Liver (tissue), 8 donors: ENCODE measurements at regions not wholly inside any gene's neighbourhood (a gene's known extent, or its start where the extent isn't known, plus 50 kb on each side); places are given as distances from the start of the nearest gene placed in this dataset.

Experiments
- DNase-seq: peaks from one replicate; pipeline ENCODE4 v3.0.0-alpha.2; 2017; ENCODE audit warnings: low spot score
- H3K27ac ChIP-seq, 2 donors: one replicate each; pipeline ENCODE4 v1.7.0; 2013; ENCODE audit warnings: inconsistent platforms in 2 of 2, low read length in 2 of 2, control low read depth in 1 of 2, low read depth in 1 of 2, mild to moderate bottlenecking in 1 of 2
- H3K27me3 ChIP-seq, 4 donors: one replicate each; pipeline versions ENCODE4 v1.6.1 to v1.7.0; 2013; ENCODE audit warnings: low read length in 3 of 4, inconsistent platforms in 1 of 4, mild to moderate bottlenecking in 1 of 4, moderate library complexity in 1 of 4; ENCODE audit not compliant: control insufficient read depth in 4 of 4, insufficient read depth in 4 of 4
- H3K36me3 ChIP-seq, 4 donors: one replicate each; pipeline versions ENCODE4 v1.6.1 to v1.7.0; 2013; ENCODE audit warnings: low read length in 3 of 4, mild to moderate bottlenecking in 3 of 4, low read depth in 1 of 4, moderate library complexity in 1 of 4; ENCODE audit not compliant: control insufficient read depth in 4 of 4, insufficient read depth in 3 of 4
- H3K4me1 ChIP-seq, 4 donors: one replicate each; pipeline versions ENCODE4 v1.6.1 to v1.7.0; 2013; ENCODE audit warnings: low read length in 3 of 4, mild to moderate bottlenecking in 3 of 4, moderate library complexity in 1 of 4; ENCODE audit not compliant: control insufficient read depth in 4 of 4, insufficient read depth in 4 of 4
- H3K4me3 ChIP-seq, 3 donors: one replicate each; pipeline versions ENCODE4 v1.6.1 to v1.7.0; 2013; ENCODE audit warnings: low read length in 3 of 3, control low read depth in 1 of 3, low read depth in 1 of 3, mild to moderate bottlenecking in 1 of 3
- H3K9ac ChIP-seq, 2 donors: one replicate each; pipeline ENCODE4 v1.7.0; 2013; ENCODE audit warnings: low read length in 2 of 2, mild to moderate bottlenecking in 2 of 2, moderate library complexity in 2 of 2, control low read depth in 1 of 2, low read depth in 1 of 2
- H3K9me3 ChIP-seq, 4 donors: one replicate each; pipeline versions ENCODE4 v1.6.1 to v1.7.0; 2013; ENCODE audit warnings: low read length in 3 of 4; ENCODE audit not compliant: control insufficient read depth in 4 of 4
- EGR1 ChIP-seq, 2 donors: IDR thresholded peaks; 2 replicates each; pipeline ENCODE4 v1.6.1; 2016 to 2018; ENCODE audit warnings: antibody characterized with exemption in 2 of 2, low read depth in 2 of 2
- FOXA1 ChIP-seq: IDR thresholded peaks from 2 replicates; pipeline ENCODE4 v1.6.1; 2016; ENCODE audit warnings: antibody characterized with exemption
- FOXA2 ChIP-seq: IDR thresholded peaks from 2 replicates; pipeline ENCODE4 v1.6.1; 2016; ENCODE audit warnings: antibody characterized with exemption
- GABPA ChIP-seq, 2 donors: IDR thresholded peaks in 1 of 2; conservative IDR thresholded peaks in 1 of 2; 2 replicates each; pipeline ENCODE4 v1.6.1; 2016; ENCODE audit warnings: antibody characterized with exemption in 2 of 2, mild to moderate bottlenecking in 1 of 2, moderate library complexity in 1 of 2
- HNF4A ChIP-seq, 2 donors: conservative IDR thresholded peaks; 2 replicates each; pipeline ENCODE4 v1.6.1; 2016; ENCODE audit warnings: antibody characterized with exemption in 2 of 2, mild to moderate bottlenecking in 2 of 2
- HNF4G ChIP-seq: IDR thresholded peaks from 2 replicates; pipeline ENCODE4 v1.6.1; 2016; ENCODE audit warnings: antibody characterized with exemption
- JUND ChIP-seq, 2 donors: IDR thresholded peaks; 2 replicates each; pipeline ENCODE4 v1.6.1; 2016; ENCODE audit warnings: antibody characterized with exemption in 2 of 2
- NR2F2 ChIP-seq: IDR thresholded peaks from 2 replicates; pipeline ENCODE4 v1.6.1; 2016; ENCODE audit warnings: antibody characterized with exemption
- RAD21 ChIP-seq, 2 donors: IDR thresholded peaks; 2 replicates each; pipeline ENCODE4 v1.6.1; 2016; ENCODE audit warnings: antibody characterized with exemption in 2 of 2, mild to moderate bottlenecking in 2 of 2
- RXRA ChIP-seq, 2 donors: IDR thresholded peaks; 2 replicates each; pipeline ENCODE4 v1.6.1; 2017 to 2018; ENCODE audit warnings: antibody characterized with exemption in 2 of 2, mild to moderate bottlenecking in 1 of 2
- SP1 ChIP-seq: IDR thresholded peaks from 2 replicates; pipeline ENCODE4 v1.6.1; 2018; ENCODE audit warnings: antibody characterized with exemption, mild to moderate bottlenecking
- TAF1 ChIP-seq: conservative IDR thresholded peaks from 2 replicates; pipeline ENCODE4 v1.6.1; 2016; ENCODE audit warnings: antibody characterized with exemption, mild to moderate bottlenecking
- YY1 ChIP-seq: IDR thresholded peaks from 2 replicates; pipeline ENCODE4 v1.6.1; 2016; ENCODE audit warnings: antibody characterized with exemption, mild to moderate bottlenecking
- WGBS: extraction: QIAGEN DNeasy Blood & Tissue Kit; methylation state at CpG from one replicate; pipeline ENCODE4 v1.1.7; 2013; 5-methylcytosine and 5-hydroxymethylcytosine counted together
- TF ChIP-seq, protein P1 (sequence below): fragments of 150-350 bp; IDR thresholded peaks from 2 replicates; pipeline ENCODE4 v1.5.1; 2017; ENCODE audit warnings: improper control_type of control experiment, low read depth, low read length; ENCODE audit not compliant: missing input control
- TF ChIP-seq, protein P2 (sequence below): IDR thresholded peaks from 2 replicates; pipeline ENCODE4 v1.6.1; 2016; ENCODE audit warnings: antibody characterized with exemption
- TF ChIP-seq, protein P3 (sequence below): IDR thresholded peaks from 2 replicates; pipeline ENCODE4 v1.6.1; 2016; ENCODE audit warnings: antibody characterized with exemption
- TF ChIP-seq, protein P4 (sequence below): IDR thresholded peaks from 2 replicates; pipeline ENCODE4 v1.6.1; 2016; ENCODE audit warnings: antibody characterized with exemption
- TF ChIP-seq, protein P5 (sequence below): IDR thresholded peaks from 2 replicates; pipeline ENCODE4 v1.6.1; 2016; ENCODE audit warnings: antibody characterized with exemption, mild to moderate bottlenecking
- donor health status: healthy.
- donor health status: healthy.
- donor health status: healthy.
- donor health status: healthy.
- donor health status: healthy.

DNA sequence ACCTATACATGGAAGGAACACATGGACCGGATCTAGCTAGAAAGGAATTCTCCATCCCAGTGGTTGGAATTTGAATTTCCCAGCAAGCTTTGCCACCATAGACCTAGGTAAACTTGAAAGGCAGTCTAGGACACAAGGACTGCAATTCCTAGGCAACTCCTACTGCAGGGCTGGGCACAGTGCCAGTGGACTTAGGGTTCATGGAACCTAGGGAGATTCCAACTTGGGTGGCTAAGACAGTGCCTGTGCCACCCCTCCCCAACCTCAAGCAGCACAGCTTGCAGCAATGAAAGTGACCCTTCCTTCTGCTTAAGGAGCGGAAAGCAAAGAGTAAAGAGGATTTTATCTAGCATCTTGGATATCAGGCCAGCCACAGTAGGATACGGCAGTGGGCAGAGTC is 663.3 kb downstream of the ELAVL2 start:
- H3K4me3 ChIP-seq: no peak overlapping the region
- no peaks in the 10 kb centered on the region for H3K36me3 ChIP-seq
- H3K27me3 ChIP-seq: no peaks in the 10 kb centered on the region
- peaks cover 0 to 2% (median 0%) of the 10 kb centered on the region in 4 donors for H3K9me3 ChIP-seq
- H3K4me1 ChIP-seq: no peaks in the 10 kb centered on the region
- TF ChIP-seq RAD21 (IDR thresholded peaks at IDR 0.05): no peak
- TF ChIP-seq, protein P1, sequence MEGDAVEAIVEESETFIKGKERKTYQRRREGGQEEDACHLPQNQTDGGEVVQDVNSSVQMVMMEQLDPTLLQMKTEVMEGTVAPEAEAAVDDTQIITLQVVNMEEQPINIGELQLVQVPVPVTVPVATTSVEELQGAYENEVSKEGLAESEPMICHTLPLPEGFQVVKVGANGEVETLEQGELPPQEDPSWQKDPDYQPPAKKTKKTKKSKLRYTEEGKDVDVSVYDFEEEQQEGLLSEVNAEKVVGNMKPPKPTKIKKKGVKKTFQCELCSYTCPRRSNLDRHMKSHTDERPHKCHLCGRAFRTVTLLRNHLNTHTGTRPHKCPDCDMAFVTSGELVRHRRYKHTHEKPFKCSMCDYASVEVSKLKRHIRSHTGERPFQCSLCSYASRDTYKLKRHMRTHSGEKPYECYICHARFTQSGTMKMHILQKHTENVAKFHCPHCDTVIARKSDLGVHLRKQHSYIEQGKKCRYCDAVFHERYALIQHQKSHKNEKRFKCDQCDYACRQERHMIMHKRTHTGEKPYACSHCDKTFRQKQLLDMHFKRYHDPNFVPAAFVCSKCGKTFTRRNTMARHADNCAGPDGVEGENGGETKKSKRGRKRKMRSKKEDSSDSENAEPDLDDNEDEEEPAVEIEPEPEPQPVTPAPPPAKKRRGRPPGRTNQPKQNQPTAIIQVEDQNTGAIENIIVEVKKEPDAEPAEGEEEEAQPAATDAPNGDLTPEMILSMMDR: no peak
- TF ChIP-seq FOXA1: no peak
- no peak for TF ChIP-seq NR2F2
- TF ChIP-seq, protein P2, sequence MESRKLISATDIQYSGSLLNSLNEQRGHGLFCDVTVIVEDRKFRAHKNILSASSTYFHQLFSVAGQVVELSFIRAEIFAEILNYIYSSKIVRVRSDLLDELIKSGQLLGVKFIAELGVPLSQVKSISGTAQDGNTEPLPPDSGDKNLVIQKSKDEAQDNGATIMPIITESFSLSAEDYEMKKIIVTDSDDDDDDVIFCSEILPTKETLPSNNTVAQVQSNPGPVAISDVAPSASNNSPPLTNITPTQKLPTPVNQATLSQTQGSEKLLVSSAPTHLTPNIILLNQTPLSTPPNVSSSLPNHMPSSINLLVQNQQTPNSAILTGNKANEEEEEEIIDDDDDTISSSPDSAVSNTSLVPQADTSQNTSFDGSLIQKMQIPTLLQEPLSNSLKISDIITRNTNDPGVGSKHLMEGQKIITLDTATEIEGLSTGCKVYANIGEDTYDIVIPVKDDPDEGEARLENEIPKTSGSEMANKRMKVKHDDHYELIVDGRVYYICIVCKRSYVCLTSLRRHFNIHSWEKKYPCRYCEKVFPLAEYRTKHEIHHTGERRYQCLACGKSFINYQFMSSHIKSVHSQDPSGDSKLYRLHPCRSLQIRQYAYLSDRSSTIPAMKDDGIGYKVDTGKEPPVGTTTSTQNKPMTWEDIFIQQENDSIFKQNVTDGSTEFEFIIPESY: no peak
- no peak for TF ChIP-seq JUND (IDR thresholded peaks at IDR 0.05)
- TF ChIP-seq EGR1 (IDR thresholded peaks at IDR 0.05; ENCODE audit: low read depth in 2 of 2): no peak
- TF ChIP-seq, protein P3, sequence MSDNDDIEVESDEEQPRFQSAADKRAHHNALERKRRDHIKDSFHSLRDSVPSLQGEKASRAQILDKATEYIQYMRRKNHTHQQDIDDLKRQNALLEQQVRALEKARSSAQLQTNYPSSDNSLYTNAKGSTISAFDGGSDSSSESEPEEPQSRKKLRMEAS: no peak
- TF ChIP-seq GABPA (IDR thresholded peaks at IDR 0.05 in 1 of 2, conservative IDR thresholded peaks at IDR 0.05 in 1 of 2): no peak
- TF ChIP-seq, protein P4, sequence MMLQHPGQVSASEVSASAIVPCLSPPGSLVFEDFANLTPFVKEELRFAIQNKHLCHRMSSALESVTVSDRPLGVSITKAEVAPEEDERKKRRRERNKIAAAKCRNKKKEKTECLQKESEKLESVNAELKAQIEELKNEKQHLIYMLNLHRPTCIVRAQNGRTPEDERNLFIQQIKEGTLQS: no peak
- TF ChIP-seq, protein P5, sequence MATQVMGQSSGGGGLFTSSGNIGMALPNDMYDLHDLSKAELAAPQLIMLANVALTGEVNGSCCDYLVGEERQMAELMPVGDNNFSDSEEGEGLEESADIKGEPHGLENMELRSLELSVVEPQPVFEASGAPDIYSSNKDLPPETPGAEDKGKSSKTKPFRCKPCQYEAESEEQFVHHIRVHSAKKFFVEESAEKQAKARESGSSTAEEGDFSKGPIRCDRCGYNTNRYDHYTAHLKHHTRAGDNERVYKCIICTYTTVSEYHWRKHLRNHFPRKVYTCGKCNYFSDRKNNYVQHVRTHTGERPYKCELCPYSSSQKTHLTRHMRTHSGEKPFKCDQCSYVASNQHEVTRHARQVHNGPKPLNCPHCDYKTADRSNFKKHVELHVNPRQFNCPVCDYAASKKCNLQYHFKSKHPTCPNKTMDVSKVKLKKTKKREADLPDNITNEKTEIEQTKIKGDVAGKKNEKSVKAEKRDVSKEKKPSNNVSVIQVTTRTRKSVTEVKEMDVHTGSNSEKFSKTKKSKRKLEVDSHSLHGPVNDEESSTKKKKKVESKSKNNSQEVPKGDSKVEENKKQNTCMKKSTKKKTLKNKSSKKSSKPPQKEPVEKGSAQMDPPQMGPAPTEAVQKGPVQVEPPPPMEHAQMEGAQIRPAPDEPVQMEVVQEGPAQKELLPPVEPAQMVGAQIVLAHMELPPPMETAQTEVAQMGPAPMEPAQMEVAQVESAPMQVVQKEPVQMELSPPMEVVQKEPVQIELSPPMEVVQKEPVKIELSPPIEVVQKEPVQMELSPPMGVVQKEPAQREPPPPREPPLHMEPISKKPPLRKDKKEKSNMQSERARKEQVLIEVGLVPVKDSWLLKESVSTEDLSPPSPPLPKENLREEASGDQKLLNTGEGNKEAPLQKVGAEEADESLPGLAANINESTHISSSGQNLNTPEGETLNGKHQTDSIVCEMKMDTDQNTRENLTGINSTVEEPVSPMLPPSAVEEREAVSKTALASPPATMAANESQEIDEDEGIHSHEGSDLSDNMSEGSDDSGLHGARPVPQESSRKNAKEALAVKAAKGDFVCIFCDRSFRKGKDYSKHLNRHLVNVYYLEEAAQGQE: no peak
- no peak for TF ChIP-seq TAF1
- TF ChIP-seq HNF4A (conservative IDR thresholded peaks at IDR 0.05): no peak
- TF ChIP-seq FOXA2: no peak
- TF ChIP-seq SP1: no peak
- TF ChIP-seq HNF4G: no peak
- TF ChIP-seq RXRA (IDR thresholded peaks at IDR 0.05): no peak
- no peak for TF ChIP-seq YY1
- no peak overlapping the region for H3K27ac ChIP-seq
- no peak for DNase-seq
- H3K9ac ChIP-seq: no peak overlapping the region
- 96% methylated on average over 3 of the region's 3 CpGs for WGBS
